GM19025 (cell line): ENCODE measurements at regions not wholly inside any gene's neighbourhood (a gene's known extent, or its start where the extent isn't known, plus 50 kb on each side); places are given as distances from the start of the nearest gene placed in this dataset.
A peak's percentile ranks its signal among the peaks of the same experiment; 100 is the strongest.

Source experiments
- ATAC-seq: cut with Tn5 transposase; IDR thresholded peaks from one replicate; pipeline ENCODE4 v1.9.1; 2021; ENCODE audit warnings: mild to moderate bottlenecking, low read depth, moderate library complexity; ENCODE audit not compliant: unreplicated experiment

DNA sequence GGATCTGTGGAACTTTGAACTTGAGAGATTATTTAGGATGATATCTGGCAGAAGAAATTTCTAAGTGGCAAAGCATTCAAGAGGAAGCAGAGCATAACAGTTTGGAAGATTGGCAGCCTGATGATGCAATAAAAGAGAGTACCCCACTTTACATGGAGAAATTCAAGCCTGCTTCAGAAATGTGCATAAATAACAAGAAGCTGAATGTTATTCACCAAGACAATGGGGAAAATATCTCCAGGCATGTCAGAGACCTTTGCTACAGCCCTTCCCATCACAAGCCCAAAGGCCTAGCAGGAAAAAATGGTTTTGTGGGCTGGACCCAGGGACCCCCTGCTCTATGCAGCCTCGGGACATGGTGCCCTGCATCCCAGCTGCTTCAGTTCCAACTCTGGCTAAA lies 420.8 kb downstream of the DTHD1 start:
- ATAC-seq, result no peak

DNA sequence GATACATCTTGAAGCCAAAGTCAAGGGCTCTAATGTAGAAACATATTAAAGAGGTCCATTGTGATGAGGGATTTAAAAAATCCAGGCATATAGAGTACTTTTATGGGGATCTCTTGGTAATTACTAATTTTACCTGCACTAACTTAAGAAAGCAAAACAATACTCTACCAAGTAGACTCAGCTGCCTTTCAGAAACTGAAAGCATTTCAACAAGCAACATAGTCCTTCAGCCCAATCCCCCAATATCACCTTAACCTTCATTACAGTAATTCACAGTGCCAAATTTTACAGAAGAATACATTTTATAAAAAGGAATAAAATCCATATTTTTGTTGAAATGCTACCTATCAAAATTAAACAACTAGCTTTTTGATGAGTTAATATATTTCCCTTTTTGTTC lies 422.9 kb downstream of the DTHD1 start:
- no peak for ATAC-seq

GRCh38 chr4:36709991-36710390 lies 428.6 kb downstream of the DTHD1 start:
- no peak for ATAC-seq

DNA sequence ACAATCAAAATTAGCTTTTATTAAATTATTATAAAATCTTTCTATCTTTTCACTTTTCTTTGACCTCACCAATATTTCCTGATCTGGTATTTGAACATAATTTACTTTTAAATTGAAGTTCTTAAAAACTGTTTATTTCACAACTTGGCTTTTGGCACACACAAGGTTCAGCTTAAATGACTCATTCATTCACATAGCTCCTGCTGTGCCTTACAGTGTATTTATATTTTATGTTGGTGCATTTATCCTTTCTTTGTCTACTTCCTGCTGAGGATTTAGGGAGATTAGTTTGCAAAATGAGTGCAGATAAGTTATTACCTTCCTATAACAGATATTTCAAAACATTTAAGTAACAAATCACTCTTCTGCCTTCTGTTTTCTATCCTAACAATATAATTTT lies 430.6 kb downstream of the DTHD1 start:
- no peak for ATAC-seq

GRCh38 chr4:36716874-36717273 lies 435.5 kb downstream of the DTHD1 start:
- no peak for ATAC-seq

GRCh38 chr4:36719425-36719824 lies 438.0 kb downstream of the DTHD1 start:
- ATAC-seq, result no peak

GRCh38 chr4:36722986-36723385 lies 441.6 kb downstream of the DTHD1 start:
- no peak for ATAC-seq

GRCh38 chr4:36734334-36734733 lies 452.9 kb downstream of the DTHD1 start:
- no peak for ATAC-seq

DNA sequence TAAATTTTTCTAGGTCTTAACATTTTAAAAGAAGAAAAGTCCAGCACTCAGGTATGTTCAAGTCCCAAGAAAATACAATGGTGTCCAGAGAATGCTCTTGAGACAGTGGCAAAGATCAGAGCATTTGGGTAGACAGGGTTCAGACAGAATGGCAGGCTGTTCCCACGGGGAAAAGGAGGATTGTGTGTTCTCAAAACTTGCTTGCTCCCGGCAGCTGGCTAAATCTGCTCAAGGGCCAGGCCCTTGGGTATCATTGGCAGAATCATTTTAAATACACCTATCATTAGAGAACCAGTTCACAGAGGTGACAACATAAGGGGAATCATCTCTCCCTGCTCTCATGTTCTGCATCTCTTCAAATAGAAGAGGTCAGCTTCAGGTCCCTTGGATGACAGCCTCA lies 456.3 kb downstream of the DTHD1 start:
- ATAC-seq, result no peak

- ATAC-seq, result no peak
Measured at GRCh38 chr4:36740796-36741310, 459.4 kb downstream of the DTHD1 start.

GRCh38 chr4:36747277-36748129 lies 466.1 kb downstream of the DTHD1 start:
- no peak for ATAC-seq

GRCh38 chr4:36753048-36753447 lies 471.6 kb downstream of the DTHD1 start:
- no peak for ATAC-seq

GRCh38 chr4:36757580-36758311 lies 476.3 kb downstream of the DTHD1 start:
- no peak for ATAC-seq

DNA sequence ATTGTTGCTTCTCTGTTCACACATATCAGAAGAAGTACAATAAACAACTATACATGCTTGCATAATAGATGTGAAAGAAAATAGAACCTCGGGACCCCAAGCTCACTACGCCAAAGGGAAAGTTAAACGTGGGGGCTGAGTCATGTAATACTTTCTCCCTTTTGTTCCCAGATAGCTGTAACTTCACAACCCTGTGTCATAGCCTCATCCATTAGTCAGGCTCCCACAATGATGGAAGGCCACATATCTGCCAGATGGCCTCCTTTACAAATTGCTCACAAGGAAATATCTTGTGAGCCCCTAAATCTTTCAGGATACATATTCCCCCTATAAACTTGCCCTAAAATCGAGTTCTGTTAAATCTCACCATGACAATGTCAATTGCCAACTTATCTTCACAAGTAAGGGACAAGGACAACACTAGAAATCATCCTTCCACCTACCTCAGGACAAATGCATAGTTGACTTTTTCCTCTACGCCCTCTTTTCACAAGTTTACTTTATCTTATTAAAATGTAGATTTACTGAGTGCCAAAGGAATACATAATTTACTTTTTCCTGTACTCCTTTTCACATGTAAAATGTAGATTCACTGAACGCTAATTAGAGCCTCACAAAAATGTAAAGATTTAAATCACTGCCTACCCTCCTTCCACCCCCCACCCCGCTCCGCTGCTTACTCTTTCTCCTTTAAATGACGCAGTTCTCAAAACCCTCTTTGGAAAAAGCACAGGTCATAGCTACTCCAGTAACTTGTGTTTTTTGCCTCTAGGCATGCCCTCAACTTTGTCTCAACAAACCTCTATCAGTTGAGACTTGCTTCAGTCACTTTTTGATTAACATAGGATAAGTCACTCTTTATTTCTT lies 477.1 kb downstream of the DTHD1 start:
- ATAC-seq, result no peak

DNA sequence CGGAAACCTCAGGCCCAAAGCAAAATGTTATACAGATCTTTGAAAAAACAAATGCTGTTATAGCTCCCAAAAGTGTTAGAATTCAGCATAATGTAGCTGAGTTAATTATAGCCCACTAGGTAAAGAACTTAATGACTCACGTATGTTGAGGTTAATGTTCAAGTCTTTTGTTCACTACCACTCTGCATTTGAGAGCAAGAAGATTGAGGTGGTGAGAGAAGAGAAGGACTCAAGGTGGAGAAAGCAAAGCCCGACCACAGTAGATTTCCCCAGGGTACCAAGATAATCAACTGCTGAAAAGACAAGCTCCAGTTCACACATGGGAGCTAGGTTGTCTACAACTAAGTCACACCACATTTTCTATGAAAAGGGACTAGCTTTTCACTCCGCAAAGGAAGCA lies 480.2 kb downstream of the DTHD1 start:
- no peak for ATAC-seq

- ATAC-seq, result no peak
Measured at GRCh38 chr4:36763814-36764213, 480.7 kb upstream of the NWD2 start.

DNA sequence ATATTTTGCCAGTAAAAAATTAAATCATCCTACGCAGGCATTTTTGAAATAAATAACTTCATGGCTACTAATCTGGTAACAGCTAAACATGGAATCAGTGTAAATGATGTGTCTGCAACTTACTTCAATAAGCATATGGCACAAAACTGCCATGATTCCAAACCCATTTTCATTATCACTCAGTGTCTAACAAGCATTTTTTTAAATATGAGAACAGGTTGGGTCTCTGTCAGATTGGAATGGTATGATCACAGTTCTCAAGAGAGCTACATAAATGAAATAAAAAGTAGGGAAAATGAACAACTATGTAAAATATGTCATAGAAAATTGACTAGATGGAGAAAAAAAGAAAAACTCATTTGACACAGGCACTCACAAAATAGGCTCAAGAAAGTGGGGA lies 476.9 kb upstream of the NWD2 start:
- no peak for ATAC-seq

DNA sequence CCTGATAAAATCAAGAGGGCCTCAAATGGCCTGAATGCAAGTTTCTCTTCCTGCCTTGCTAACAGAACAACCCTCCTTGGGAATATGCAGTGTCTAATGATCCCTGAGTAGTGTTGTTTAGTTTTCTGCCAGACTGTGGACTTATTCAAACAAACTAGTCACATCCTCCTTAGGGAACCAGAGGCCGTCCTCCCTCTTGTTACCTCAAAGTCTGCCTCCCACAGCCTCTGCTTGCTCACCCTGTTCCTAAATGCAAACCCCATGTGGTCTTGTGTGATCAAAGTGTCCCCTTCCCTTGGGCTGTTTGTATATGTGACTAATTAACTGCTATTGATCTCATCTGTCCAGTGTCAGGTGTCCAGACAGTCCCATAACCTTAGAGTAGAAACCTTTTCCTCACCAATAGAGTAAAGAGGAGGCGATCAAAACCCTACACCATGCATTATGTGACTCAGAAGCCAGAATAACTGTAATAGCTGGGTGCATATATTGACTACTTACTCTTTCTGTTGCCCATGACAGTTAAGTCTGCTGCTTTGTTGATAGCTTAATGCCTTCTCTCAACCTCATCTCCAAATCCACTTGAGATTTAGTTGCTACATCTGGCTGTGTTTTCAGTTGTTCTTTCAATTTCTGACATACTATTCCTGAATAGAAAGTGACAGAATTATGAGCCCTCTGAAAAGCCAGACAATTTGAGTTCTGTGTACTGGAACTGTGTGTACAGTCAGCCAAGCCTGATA lies 473.0 kb upstream of the NWD2 start:
- peak; percentile 45 for ATAC-seq

- ATAC-seq, result peak; percentile 40
Measured at GRCh38 chr4:36772154-36772516, 472.4 kb upstream of the NWD2 start.

DNA sequence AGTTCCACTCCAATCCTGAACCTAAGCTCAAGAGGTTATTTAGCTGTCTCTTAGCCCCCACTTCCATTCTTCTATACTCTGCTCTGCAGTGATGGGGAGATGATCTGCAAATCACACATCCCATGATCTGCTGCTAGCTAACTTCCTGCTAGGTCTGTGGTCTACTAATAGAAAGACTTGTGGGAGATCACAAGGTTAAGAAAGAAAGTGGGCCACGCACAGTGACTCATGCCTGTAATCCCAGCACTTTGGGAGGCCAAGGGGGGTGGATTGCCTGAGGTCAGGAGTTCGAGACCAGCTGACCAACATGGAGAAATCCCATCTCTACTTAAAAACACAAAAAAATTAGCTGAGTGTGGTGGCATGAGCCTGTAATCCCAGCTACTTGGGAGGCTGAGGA lies 471.1 kb upstream of the NWD2 start:
- ATAC-seq, result no peak
